Right renal cortex interstitium (tissue), 3 donors: ENCODE measurements at regions not wholly inside any gene's neighbourhood (a gene's known extent, or its start where the extent isn't known, plus 50 kb on each side); places are given as distances from the start of the nearest gene placed in this dataset.

Source experiments
- DNase-seq, 3 donors: peaks; one replicate each; pipeline ENCODE4 v3.0.0-alpha.2; 2013; ENCODE audit warnings: low read depth in 3 of 3, low spot score in 2 of 3

- peak in 1 of 3 donors; percentile 59 for DNase-seq
Measured at GRCh38 chr3:182524711-182525401, 268.4 kb upstream of the ATP11B start.

- no peak for DNase-seq
Measured at GRCh38 chr3:182525766-182526374, 267.4 kb upstream of the ATP11B start.

- DNase-seq: no peak
Measured at GRCh38 chr3:182527745-182528144, 265.6 kb upstream of the ATP11B start.

GRCh38 chr3:182530316-182530715 is 263.0 kb upstream of the ATP11B start:
- no peak for DNase-seq

GRCh38 chr3:182533394-182533793 is 259.9 kb upstream of the ATP11B start:
- no peak for DNase-seq

- DNase-seq: no peak
Measured at GRCh38 chr3:182544542-182544941, 248.8 kb upstream of the ATP11B start.

GRCh38 chr3:182562274-182562673 is 231.0 kb upstream of the ATP11B start:
- DNase-seq: no peak

GRCh38 chr3:182565916-182566796 is 227.1 kb upstream of the ATP11B start:
- no peak for DNase-seq

- peak in 1 of 3 donors; percentile 54 for DNase-seq
Measured at GRCh38 chr3:182567700-182568099, 225.6 kb upstream of the ATP11B start.

GRCh38 chr3:182568261-182568660 is 225.0 kb upstream of the ATP11B start:
- no peak for DNase-seq

GRCh38 chr3:182568876-182569275 is 224.4 kb upstream of the ATP11B start:
- DNase-seq: no peak

- no peak for DNase-seq
Measured at GRCh38 chr3:182570946-182571594, 222.2 kb upstream of the ATP11B start.

- DNase-seq: no peak
Measured at GRCh38 chr3:182575941-182576340, 217.4 kb upstream of the ATP11B start.

- no peak for DNase-seq
Measured at GRCh38 chr3:182583545-182583944, 209.8 kb upstream of the ATP11B start.

GRCh38 chr3:182585532-182586150 is 207.7 kb upstream of the ATP11B start:
- no peak for DNase-seq

GRCh38 chr3:182592747-182593146 is 200.6 kb upstream of the ATP11B start:
- no peak for DNase-seq

GRCh38 chr3:182596676-182597410 is 196.5 kb upstream of the ATP11B start:
- no peak for DNase-seq

GRCh38 chr3:182597621-182598041 is 195.7 kb upstream of the ATP11B start:
- DNase-seq: no peak

GRCh38 chr3:182601597-182601996 is 191.7 kb upstream of the ATP11B start:
- DNase-seq: no peak

GRCh38 chr3:182603501-182603900 is 189.8 kb upstream of the ATP11B start:
- no peak for DNase-seq
